GM12878 (cell line): ENCODE measurements at regions not wholly inside any gene's neighbourhood (a gene's known extent, or its start where the extent isn't known, plus 50 kb on each side); places are given as distances from the start of the nearest gene placed in this dataset.

Source experiments
- EZH2 ChIP-seq: IDR thresholded peaks from 2 replicates; pipeline ENCODE4 v1.6.1; 2012; ENCODE audit warnings: low read depth, mild to moderate bottlenecking, control low read depth, inconsistent platforms, low read length, borderline replicate concordance; ENCODE audit not compliant: control insufficient read depth
- JUND ChIP-seq: IDR thresholded peaks from 2 replicates; pipeline ENCODE4 v1.6.1; 2012; ENCODE audit warnings: low read depth, mild to moderate bottlenecking, low read length, improper control_type of control experiment, moderate library complexity
- NFYB ChIP-seq: IDR thresholded peaks from 2 replicates; pipeline ENCODE4 v1.6.1; 2011; ENCODE audit warnings: low read depth, mild to moderate bottlenecking, low read length, improper control_type of control experiment, moderate library complexity; ENCODE audit not compliant: insufficient read depth
- POLR2A ChIP-seq: IDR thresholded peaks from 2 replicates; pipeline ENCODE4 v1.6.1; 2011; ENCODE audit warnings: low read depth, mild to moderate bottlenecking, low read length
- SIN3A ChIP-seq: IDR thresholded peaks from 2 replicates; pipeline ENCODE4 v1.6.1; 2012; ENCODE audit warnings: low read depth, low read length, improper control_type of control experiment
- ZNF384 ChIP-seq: IDR thresholded peaks from 2 replicates; pipeline ENCODE4 v1.6.1; 2012; ENCODE audit warnings: low read depth, mild to moderate bottlenecking, low read length, improper control_type of control experiment, borderline replicate concordance
- TF ChIP-seq, protein P1 (sequence below): IDR thresholded peaks from 2 replicates; pipeline ENCODE4 v1.6.1; 2012; ENCODE audit warnings: low read depth, low read length, improper control_type of control experiment
- TF ChIP-seq, protein P2 (sequence below), 3 experiments: IDR thresholded peaks in 2 of 3; conservative IDR thresholded peaks in 1 of 3; 2 replicates each; pipeline ENCODE4 v1.5.1; 2011; ENCODE audit warnings: low read depth in 3 of 3, low read length in 3 of 3, mild to moderate bottlenecking in 3 of 3, control low read depth in 2 of 3, moderate library complexity in 2 of 3, inconsistent platforms in 1 of 3, mixed read lengths in 1 of 3; ENCODE audit not compliant: control insufficient read depth in 2 of 3, insufficient read depth in 1 of 3; ENCODE audit errors: extremely low read depth in 1 of 3
- TF ChIP-seq, protein P3 (sequence below): fragments of 450-650 bp; IDR thresholded peaks from 2 replicates; pipeline ENCODE4 v1.6.1; 2017; ENCODE audit warnings: mild to moderate bottlenecking

DNA sequence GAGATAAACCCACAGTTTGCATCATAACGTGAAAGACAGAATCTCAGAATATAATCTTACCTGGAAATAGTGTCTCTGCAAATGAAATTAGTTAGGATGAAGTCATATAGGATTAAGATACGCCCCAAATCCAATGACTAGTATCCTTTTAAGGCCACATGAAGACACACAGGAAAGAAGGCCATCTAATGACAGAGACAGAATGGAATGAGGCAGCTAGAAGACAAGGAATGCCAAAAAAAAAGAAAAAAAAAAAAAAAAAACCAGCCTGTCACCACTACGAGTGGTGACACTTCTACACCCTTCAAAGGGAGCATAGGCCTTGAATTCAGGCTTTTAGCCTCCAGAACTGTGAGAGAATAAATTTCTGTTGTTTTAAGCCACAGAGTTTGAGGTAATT lies 82.9 kb downstream of the HYCC1 start:
- TF ChIP-seq POLR2A: no peak
- TF ChIP-seq, protein P1, sequence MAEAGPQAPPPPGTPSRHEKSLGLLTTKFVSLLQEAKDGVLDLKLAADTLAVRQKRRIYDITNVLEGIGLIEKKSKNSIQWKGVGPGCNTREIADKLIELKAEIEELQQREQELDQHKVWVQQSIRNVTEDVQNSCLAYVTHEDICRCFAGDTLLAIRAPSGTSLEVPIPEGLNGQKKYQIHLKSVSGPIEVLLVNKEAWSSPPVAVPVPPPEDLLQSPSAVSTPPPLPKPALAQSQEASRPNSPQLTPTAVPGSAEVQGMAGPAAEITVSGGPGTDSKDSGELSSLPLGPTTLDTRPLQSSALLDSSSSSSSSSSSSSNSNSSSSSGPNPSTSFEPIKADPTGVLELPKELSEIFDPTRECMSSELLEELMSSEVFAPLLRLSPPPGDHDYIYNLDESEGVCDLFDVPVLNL: no peak
- no peak for TF ChIP-seq SIN3A
- TF ChIP-seq, protein P2, sequence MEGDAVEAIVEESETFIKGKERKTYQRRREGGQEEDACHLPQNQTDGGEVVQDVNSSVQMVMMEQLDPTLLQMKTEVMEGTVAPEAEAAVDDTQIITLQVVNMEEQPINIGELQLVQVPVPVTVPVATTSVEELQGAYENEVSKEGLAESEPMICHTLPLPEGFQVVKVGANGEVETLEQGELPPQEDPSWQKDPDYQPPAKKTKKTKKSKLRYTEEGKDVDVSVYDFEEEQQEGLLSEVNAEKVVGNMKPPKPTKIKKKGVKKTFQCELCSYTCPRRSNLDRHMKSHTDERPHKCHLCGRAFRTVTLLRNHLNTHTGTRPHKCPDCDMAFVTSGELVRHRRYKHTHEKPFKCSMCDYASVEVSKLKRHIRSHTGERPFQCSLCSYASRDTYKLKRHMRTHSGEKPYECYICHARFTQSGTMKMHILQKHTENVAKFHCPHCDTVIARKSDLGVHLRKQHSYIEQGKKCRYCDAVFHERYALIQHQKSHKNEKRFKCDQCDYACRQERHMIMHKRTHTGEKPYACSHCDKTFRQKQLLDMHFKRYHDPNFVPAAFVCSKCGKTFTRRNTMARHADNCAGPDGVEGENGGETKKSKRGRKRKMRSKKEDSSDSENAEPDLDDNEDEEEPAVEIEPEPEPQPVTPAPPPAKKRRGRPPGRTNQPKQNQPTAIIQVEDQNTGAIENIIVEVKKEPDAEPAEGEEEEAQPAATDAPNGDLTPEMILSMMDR (IDR thresholded peaks at IDR 0.05 in 2 of 3, conservative IDR thresholded peaks at IDR 0.05 in 1 of 3; ENCODE audit: control insufficient read depth in 2 of 3, extremely low read depth in 1 of 3, insufficient read depth in 1 of 3, low read depth in 3 of 3, low read length in 3 of 3): no peak
- no peak for TF ChIP-seq NFYB
- no peak for TF ChIP-seq JUND
- no peak for TF ChIP-seq EZH2
- TF ChIP-seq, protein P3, sequence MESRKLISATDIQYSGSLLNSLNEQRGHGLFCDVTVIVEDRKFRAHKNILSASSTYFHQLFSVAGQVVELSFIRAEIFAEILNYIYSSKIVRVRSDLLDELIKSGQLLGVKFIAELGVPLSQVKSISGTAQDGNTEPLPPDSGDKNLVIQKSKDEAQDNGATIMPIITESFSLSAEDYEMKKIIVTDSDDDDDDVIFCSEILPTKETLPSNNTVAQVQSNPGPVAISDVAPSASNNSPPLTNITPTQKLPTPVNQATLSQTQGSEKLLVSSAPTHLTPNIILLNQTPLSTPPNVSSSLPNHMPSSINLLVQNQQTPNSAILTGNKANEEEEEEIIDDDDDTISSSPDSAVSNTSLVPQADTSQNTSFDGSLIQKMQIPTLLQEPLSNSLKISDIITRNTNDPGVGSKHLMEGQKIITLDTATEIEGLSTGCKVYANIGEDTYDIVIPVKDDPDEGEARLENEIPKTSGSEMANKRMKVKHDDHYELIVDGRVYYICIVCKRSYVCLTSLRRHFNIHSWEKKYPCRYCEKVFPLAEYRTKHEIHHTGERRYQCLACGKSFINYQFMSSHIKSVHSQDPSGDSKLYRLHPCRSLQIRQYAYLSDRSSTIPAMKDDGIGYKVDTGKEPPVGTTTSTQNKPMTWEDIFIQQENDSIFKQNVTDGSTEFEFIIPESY: no peak
- TF ChIP-seq ZNF384: no peak
